ENCODE measurements at regions not wholly inside any gene's neighbourhood (a gene's known extent, or its start where the extent isn't known, plus 50 kb on each side); places are given as distances from the start of the nearest gene placed in this dataset.
"Not testable (repeated sequence)": the region's sequence is repeated elsewhere in the genome, so short reads cannot be mapped to it uniquely, and the experiment has no call there.

- Mint-ChIP-seq H3K9me3 (ENCODE audit: insufficient read depth) (no peaks in the 10 kb centered on the region), H3K27me3 (peaks cover 7% of the 10 kb centered on the region), H3K27ac (no peak overlapping the region), H3K4me1 (no peaks in the 10 kb centered on the region), H3K4me3 (no peak overlapping the region)
- ATAC-seq (ENCODE audit: low read depth), result no peak
- Histone ChIP-seq H3K4me2 (replicated peaks; ENCODE audit: low read depth, low read length, poor library complexity, severe bottlenecking) (no peak overlapping the region), H3K9me3 (ENCODE audit: control extremely low read depth in 1 of 3, control insufficient read depth in 2 of 3, insufficient read depth in 1 of 3, low read length in 2 of 3) (peaks cover 0 to 4% (median 0%) of the 10 kb centered on the region in 3 donors), H3K36me3 (replicated peaks in 1 of 2; ENCODE audit: control extremely low read depth in 1 of 2, control insufficient read depth in 1 of 2, extremely low read depth in 1 of 2, insufficient read depth in 2 of 2, low read length in 1 of 2) (no peaks in the 10 kb centered on the region), H2AFZ (ENCODE audit: insufficient read depth, low read depth, low read length, poor library complexity, severe bottlenecking) (no peak overlapping the region), H3K9ac (ENCODE audit: low read length) (no peak overlapping the region), H3K27me3 (replicated peaks in 1 of 4; ENCODE audit: control extremely low read depth in 1 of 4, control insufficient read depth in 3 of 4, insufficient read depth in 4 of 4, low read length in 3 of 4) (peaks cover 0 to 2% (median 0%) of the 10 kb centered on the region in 4 experiments), H3K27ac (ENCODE audit: low read length in 2 of 2) (no peak overlapping the region), H4K20me1 (ENCODE audit: control insufficient read depth, insufficient read depth, low read length, poor library complexity, severe bottlenecking) (no peaks in the 10 kb centered on the region), H3K4me1 (ENCODE audit: control insufficient read depth in 2 of 2, insufficient read depth in 2 of 2, low read length in 2 of 2) (no peaks in the 10 kb centered on the region), H3K4me3 (ENCODE audit: control extremely low read depth in 1 of 5, extremely low read depth in 1 of 5, insufficient read depth in 1 of 5, low read depth in 2 of 5, low read length in 4 of 5) (no peak overlapping the region), H3K79me2 (ENCODE audit: control insufficient read depth, insufficient read depth, low read length) (no peaks in the 10 kb centered on the region)
- TF ChIP-seq EZH2 (IDR thresholded peaks at IDR 0.05; ENCODE audit: borderline replicate concordance, insufficient read depth, low read depth, low read length, poor library complexity, severe bottlenecking), result no peak
- no peak for TF ChIP-seq CTCF (IDR thresholded peaks at IDR 0.05)
- DNase-seq, result no peak
- 88% methylated on average over 7 of the region's 8 CpGs for WGBS (ENCODE audit: insufficient coverage)
- POLR2A ChIA-PET, result no interaction called here
- CTCF ChIA-PET, result no interaction called here
- intact Hi-C loops (cut with micrococcal nuclease), result no loop called here
Measured at GRCh38 chr7:131637859-131638258, 81.4 kb upstream of the PODXL start.

DNA sequence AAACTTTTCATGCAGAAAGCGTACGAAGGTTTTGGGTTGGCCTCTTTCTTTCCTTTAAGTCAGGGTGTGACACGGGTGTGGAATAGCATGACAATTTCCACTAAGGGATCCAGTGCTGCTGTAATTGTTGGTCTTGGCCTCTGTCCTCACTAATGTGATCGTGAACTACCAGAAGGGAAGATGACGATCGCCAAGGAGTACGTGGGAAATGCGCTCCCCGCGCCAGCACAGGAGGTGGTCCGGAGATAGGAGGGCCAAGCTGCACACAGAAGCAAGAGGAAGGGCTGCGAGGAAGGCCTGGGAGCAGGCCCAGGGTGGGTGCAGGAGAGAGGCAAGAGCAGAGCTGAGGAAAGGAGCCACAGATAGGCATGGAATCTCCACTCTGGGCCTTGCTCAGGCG, 79.7 kb upstream of the PODXL start:
- H3K4me3 Mint-ChIP-seq, result no peak overlapping the region
- no peaks in the 10 kb centered on the region for H3K4me1 ChIP-seq (ENCODE audit: control insufficient read depth in 2 of 2, insufficient read depth in 2 of 2, low read length in 2 of 2)
- TF ChIP-seq EZH2 (IDR thresholded peaks at IDR 0.05; ENCODE audit: borderline replicate concordance, insufficient read depth, low read depth, low read length, poor library complexity, severe bottlenecking) (no peak), CTCF (IDR thresholded peaks at IDR 0.05) (no peak)
- H3K4me1 Mint-ChIP-seq, result no peaks in the 10 kb centered on the region
- no peak overlapping the region for H3K9ac ChIP-seq (ENCODE audit: low read length)
- WGBS (ENCODE audit: insufficient coverage), result 95% methylated on average over 13 of the region's 13 CpGs
- ChIA-PET POLR2A (no interaction called here), CTCF (no interaction called here)
- no peaks in the 10 kb centered on the region for H3K79me2 ChIP-seq (ENCODE audit: control insufficient read depth, insufficient read depth, low read length)
- peaks cover 0 to 2% (median 0%) of the 10 kb centered on the region in 4 experiments for H3K27me3 ChIP-seq (replicated peaks in 1 of 4; ENCODE audit: control extremely low read depth in 1 of 4, control insufficient read depth in 3 of 4, insufficient read depth in 4 of 4, low read length in 3 of 4)
- no peak overlapping the region for H2AFZ ChIP-seq (ENCODE audit: insufficient read depth, low read depth, low read length, poor library complexity, severe bottlenecking)
- no peaks in the 10 kb centered on the region for H4K20me1 ChIP-seq (ENCODE audit: control insufficient read depth, insufficient read depth, low read length, poor library complexity, severe bottlenecking)
- intact Hi-C loops (cut with micrococcal nuclease), result no loop called here
- peaks cover 0 to 4% (median 0%) of the 10 kb centered on the region in 3 donors for H3K9me3 ChIP-seq (ENCODE audit: control extremely low read depth in 1 of 3, control insufficient read depth in 2 of 3, insufficient read depth in 1 of 3, low read length in 2 of 3)
- H3K27ac Mint-ChIP-seq, result no peak overlapping the region
- DNase-seq, result no peak
- no peak overlapping the region for H3K4me2 ChIP-seq (replicated peaks; ENCODE audit: low read depth, low read length, poor library complexity, severe bottlenecking)
- no peak for ATAC-seq (ENCODE audit: low read depth)
- H3K4me3 ChIP-seq (ENCODE audit: control extremely low read depth in 1 of 5, extremely low read depth in 1 of 5, insufficient read depth in 1 of 5, low read depth in 2 of 5, low read length in 4 of 5), result no peak overlapping the region
- peaks cover 17% of the 10 kb centered on the region for H3K27me3 Mint-ChIP-seq
- H3K36me3 ChIP-seq (replicated peaks in 1 of 2; ENCODE audit: control extremely low read depth in 1 of 2, control insufficient read depth in 1 of 2, extremely low read depth in 1 of 2, insufficient read depth in 2 of 2, low read length in 1 of 2), result no peaks in the 10 kb centered on the region
- H3K9me3 Mint-ChIP-seq (ENCODE audit: insufficient read depth), result no peaks in the 10 kb centered on the region
- no peak overlapping the region for H3K27ac ChIP-seq (ENCODE audit: low read length in 2 of 2)

DNA sequence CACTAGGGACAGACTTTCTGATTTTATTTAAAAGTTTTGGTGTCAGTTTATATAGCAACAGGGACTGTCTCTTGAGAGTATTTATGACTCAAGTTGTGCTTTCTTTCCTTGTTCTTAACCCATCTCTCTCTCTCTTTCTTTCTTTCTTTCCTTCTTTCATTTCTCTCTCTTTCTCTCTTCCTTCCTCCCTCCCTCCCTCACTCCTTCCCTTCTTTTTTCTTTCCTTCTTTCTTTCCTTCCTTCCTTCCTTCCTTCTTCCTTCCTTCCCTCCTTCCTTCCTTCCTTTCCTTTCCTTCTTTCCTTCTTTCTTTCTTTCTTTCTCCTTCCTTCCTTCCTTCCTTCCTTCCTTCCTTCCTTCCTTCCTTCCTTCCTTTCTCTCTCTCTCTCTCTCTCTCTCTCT, 77.8 kb upstream of the PODXL start:
- H3K4me2 ChIP-seq (replicated peaks; ENCODE audit: low read depth, low read length, poor library complexity, severe bottlenecking); ATAC-seq (ENCODE audit: low read depth); H3K4me1 Mint-ChIP-seq; H3K4me1 ChIP-seq (ENCODE audit: control insufficient read depth in 2 of 2, insufficient read depth in 2 of 2, low read length in 2 of 2); H3K27ac Mint-ChIP-seq; H3K9me3 ChIP-seq (ENCODE audit: control extremely low read depth in 1 of 3, control insufficient read depth in 2 of 3, insufficient read depth in 1 of 3, low read length in 2 of 3); H3K27me3 ChIP-seq (replicated peaks in 1 of 4; ENCODE audit: control extremely low read depth in 1 of 4, control insufficient read depth in 3 of 4, insufficient read depth in 4 of 4, low read length in 3 of 4); CTCF ChIA-PET; H3K79me2 ChIP-seq (ENCODE audit: control insufficient read depth, insufficient read depth, low read length); H3K4me3 ChIP-seq (ENCODE audit: control extremely low read depth in 1 of 5, extremely low read depth in 1 of 5, insufficient read depth in 1 of 5, low read depth in 2 of 5, low read length in 4 of 5); H3K27ac ChIP-seq (ENCODE audit: low read length in 2 of 2); POLR2A ChIA-PET; H3K9ac ChIP-seq (ENCODE audit: low read length); intact Hi-C loops (cut with micrococcal nuclease); H3K4me3 Mint-ChIP-seq; H2AFZ ChIP-seq (ENCODE audit: insufficient read depth, low read depth, low read length, poor library complexity, severe bottlenecking); H4K20me1 ChIP-seq (ENCODE audit: control insufficient read depth, insufficient read depth, low read length, poor library complexity, severe bottlenecking); H3K36me3 ChIP-seq (replicated peaks in 1 of 2; ENCODE audit: control extremely low read depth in 1 of 2, control insufficient read depth in 1 of 2, extremely low read depth in 1 of 2, insufficient read depth in 2 of 2, low read length in 1 of 2); H3K9me3 Mint-ChIP-seq (ENCODE audit: insufficient read depth); DNase-seq: not testable (repeated sequence)
- peaks cover 25% of the 10 kb centered on the region for H3K27me3 Mint-ChIP-seq
